NK-92 treated with Interleukin-12 subunit alpha and Interleukin-12 subunit beta, amount 100 ng/mL, for 24 hours (cell line): ENCODE measurements at regions not wholly inside any gene's neighbourhood (a gene's known extent, or its start where the extent isn't known, plus 50 kb on each side); places are given as distances from the start of the nearest gene placed in this dataset.

ENCODE experiments used
- DNase-seq: peaks from one replicate; lab custom pipeline; 2025; lab: John Stamatoyannopoulos, UW

DNA sequence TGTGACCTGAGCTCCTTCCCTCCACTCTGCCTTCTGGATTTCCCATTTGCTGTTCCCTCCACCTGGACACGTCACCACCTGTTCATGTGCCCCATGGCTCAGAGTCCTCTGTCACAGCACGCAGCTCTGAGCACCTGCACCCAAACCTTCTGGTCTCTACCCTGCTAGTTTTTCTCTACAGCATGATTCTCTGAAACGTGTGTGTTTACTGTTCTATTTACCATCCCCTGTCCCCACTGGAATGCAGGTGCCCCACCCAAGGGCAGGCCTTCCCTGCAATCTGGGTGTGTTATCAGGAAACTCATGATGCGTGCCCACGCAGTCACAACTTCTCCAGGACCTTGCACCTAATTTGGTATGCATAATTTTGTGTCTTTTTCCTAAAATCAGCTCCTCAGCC lies 284.4 kb upstream of the IGFBP3 start:
- DNase-seq: no peak

DNA sequence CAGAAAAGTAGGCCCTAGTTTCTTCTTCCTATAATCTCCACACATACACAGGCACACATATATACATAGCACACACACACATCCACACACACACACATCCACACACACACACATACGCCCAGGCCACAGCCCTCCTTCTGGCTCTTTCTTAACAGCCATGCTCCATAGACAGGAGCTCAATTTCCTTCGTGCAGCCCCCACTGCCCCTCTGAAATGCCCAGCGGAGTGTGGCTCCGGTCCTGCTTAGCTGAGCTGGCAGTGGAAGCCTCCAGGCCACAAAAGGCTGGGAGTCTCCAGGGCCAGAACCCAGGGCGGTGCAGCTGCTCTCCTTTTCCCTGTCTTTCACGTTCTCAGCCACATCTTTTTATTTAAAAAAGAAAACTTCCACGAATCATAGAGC lies 282.9 kb upstream of the IGFBP3 start:
- no peak for DNase-seq

DNA sequence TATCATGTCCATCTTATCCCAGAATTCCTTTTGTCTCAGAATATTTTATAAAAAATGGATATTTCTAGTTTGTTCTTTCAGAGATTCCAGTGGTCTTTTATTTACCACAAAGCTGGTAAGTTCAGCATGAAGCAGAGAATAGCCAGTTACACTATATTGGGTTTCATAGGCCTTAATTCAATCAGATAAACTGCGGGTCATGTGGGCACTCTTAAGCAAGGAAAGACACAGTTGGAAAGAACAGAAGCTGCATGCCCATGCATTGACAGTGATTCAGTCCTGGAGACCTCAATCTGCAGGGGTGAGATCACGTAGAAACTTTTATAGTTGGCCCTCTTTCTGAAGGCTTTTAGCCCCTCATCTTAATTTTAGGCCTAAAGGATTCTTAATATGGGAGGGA lies 281.3 kb upstream of the IGFBP3 start:
- no peak for DNase-seq

DNA sequence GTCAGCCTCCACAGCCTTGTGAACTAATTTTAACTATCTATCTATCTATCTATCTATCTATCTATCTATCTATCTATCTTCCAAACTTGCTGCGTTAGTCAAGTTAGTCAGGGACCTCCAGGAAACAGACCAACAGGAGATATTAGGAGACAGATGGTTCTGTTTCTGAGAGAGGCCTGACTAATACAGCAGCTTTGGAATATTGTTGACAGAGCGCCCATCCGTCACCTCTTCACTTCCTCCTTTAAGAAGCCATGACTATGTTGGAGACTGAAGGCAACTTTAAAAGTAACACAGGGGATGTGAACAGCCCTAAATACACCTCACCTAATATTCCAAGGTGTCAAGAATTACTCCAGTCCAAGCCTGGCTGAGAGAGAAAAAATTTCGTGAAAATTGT lies 280.9 kb upstream of the IGFBP3 start:
- no peak for DNase-seq

DNA sequence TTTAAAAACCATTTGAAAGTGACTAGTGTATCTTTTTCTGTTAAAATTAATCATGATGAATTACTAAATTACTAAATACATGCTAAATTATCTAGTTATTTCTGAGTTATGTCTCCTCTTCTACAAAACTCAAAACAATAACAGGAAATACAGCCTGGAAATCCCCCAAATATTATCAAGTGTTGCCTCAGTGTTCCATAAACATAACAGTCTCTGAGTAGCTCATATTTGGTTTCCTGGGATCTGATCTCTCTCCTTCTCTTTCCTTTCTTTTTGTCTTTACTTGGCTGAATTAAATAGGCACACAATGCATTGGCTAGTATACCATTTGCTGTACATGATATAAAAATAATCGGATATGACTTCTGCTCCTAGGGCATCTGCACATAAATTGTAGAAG lies 277.6 kb upstream of the IGFBP3 start:
- no peak for DNase-seq

DNA sequence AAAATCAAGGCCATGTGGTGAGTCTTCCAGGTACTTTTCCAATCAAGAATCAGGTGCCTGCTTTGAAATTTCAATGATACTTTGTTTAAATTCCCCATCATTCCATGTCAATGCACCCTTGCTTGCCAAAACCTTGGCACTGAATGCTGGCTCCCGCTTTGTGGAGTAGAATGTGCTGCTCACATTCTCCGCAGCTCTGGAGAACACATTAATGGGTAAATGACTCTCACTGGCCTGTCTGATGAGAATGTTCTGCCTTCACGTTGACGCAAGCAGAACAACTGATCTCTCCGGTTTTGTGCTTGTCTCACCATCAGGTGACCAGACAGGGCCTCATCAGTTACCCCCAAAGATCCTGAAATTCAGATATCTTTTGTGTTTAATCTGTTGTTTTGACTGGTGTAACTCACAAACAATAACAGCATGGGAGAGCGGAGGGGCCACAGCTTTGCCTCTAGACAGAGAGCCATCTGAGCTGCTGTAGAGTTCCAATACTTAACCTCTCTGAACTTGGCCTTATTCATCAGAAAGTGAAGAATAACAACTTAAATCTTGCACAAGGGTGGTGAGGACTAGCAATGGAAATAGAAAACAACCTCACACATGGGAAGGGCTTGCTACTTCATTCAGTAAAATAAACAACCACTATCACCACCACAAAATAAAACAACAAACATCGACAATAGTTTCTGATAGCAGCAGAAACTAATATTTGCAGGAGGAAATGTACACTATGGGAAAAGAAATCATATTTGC lies 276.9 kb upstream of the IGFBP3 start:
- DNase-seq: no peak

DNA sequence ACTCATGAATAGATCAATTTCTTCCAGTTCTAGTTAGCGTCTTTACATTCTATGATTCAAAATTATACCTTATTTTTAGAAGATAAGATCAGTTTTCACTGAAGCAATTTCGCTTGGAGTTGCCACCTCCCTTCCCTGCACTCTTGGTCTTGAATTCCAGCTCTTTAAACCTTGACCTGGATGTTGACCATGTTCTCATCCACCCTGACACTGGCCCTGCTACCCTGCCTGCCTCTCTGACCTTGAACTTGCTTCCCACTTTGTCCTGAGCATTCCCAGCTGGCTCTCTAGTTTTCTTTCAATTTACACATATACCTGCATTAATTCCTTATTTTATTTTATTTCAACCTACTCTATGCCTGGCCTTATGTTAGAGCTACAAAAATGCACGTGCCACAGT lies 274.9 kb upstream of the IGFBP3 start:
- no peak for DNase-seq

DNA sequence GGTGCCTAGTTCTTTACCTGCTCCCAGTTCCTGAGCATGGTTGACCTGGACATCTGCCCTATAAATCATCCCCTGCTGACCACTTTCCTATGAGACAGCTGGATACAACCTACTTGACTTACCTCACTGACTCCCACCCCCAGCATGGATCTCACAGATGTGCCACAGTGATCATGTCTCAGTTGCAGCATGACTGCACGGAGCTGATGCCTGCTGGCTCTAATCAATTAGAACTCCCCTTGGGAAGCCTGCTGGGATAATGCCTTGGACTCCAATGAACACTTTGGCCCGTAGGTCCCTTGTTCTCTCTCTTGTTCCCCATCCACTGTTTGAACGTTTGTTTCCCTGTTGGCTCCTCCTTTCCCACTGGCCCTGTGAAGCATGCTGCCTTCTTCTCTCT lies 271.2 kb upstream of the IGFBP3 start:
- no peak for DNase-seq

DNA sequence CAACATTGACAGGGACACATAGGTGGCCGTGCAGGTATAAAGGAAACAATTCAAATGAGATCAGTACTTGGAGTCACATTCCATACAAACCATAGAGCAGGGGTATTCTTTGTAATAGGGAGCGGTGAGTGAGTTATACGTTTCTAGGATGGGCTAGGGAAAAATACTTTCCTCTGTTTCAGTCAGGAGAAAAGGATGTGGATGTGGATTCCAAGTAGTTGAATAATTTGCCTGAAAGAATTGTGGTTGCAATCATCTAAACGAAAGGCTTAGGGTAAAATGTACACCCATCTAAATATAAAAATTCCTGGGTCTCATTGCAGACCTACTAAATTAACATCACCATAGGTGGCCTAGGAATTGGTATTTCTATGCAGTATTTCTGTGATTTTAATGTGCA lies 270.7 kb upstream of the IGFBP3 start:
- DNase-seq: no peak

DNA sequence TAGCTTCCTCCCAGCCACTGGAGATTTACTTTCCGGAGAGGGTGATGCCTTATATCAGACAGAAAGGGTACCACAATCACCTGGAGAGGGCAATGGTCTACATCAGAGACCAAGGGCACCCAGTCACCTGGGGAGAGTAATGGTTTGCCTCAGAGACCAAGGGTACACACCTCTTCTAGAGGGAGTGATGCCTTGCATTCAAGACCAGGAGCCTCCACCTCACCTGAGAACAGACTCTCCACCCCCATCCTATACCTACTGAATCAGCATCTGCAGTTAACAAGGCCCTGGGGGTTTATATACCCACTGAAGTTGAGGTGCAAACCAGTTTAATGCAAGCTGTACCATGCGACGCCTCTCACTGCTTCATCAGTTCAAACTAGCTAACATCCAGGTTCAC lies 270.2 kb upstream of the IGFBP3 start:
- no peak for DNase-seq

DNA sequence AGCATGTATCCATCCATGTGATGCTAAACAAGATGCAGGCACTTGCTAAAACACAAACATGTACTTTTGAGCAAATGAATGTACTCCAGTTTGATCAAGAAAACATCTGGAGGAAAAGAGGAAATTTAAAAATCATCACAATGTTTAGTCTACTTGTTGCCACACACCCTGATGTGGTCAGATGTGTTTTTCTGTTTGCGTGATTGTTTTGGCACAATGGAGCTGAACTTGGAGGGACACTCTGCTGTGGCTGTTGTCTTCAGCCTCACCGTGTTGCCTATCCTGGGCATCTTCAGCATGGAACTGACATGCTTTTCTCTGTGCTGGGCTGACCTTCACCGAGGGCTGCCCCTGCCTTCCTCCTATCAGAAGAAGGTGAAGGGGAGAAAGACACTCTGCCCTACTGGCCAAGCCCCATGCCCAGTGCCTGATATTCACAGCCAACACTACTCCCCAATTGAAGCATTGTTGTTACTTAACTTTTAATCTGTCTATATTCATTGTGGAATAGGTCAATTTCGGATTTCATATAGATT lies 268.3 kb upstream of the IGFBP3 start:
- DNase-seq: no peak

DNA sequence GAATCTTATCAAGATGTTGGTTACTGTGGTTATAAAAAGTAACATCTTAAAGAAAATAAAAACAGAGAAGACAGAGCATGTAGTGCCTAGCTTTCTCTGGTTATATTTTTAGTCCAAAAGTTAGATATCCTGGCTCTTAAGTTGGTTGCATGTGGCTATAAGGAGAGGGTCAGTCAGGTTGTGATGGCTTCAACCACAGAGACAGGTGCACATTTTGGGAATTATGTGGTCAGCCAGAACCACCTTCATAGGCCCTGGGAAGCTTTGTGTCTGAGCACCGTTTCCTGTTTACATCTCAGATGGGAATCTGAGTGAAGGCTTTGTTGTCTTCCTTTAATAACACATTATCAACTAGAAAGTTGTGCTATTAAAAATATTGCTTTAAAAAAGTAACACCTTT lies 265.1 kb upstream of the IGFBP3 start:
- DNase-seq: no peak

DNA sequence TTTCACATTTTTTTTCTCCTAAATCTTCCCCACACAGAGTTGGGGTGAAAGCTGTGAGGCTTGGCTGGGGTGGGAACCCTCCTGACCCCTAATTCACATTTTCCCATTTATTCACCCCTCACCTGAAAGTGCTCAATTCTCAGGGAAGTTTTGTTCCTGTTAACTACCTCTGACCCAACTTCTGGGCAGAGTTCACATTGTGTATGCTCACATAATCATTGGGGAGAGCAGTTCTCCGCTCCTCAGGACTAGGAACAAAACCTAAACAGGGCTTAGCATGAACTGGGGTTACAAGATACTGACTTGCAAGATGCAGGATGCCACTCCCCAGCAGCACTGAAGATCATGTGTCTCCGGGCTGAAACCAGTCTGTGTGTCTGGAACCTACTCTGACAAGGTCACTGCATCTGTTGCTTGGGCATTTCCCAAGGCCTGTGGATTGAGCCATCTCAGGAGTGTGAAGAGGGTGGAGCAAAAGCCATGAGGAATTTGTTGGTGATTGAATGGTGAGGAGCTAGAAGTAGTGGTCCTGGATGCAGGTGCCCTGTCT lies 258.1 kb upstream of the IGFBP3 start:
- DNase-seq: no peak

DNA sequence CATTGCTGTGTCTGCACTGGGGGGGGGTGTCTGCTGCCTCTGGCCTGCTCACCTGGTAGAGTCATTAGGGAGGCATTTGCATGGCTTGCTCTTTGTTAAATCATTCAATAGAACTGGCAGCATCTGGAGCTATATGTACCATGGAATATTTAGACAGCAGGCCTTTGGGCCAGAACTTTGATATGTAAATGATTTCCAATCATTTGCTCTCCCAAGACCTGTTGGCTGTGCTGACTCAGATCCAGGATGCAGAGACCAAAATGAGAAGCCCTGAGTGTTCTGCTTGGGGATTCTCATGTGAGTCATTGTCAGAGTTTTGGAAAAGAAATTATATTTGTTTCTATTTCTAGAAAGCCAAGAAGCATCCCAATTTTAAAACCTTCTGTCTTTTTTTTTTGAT lies 257.6 kb upstream of the IGFBP3 start:
- DNase-seq: no peak

DNA sequence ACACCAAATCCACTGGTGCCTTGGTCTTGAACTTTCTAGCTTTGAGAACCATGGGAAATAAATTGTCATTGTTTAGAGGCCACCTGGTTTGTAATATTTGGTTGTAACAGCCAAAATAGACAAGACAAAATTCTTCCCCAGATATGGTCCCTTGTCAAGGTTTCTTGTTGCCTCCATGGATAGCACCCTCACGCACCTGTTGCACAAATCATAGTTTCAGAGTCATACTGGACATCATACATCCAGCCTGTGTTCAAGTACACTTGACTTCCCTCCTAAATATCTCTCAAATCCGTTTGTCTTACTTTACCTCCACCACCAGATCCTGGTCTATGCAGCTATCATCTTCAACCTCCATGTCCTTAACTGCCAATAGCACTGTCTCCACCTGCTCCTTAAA lies 256.7 kb upstream of the IGFBP3 start:
- no peak for DNase-seq

DNA sequence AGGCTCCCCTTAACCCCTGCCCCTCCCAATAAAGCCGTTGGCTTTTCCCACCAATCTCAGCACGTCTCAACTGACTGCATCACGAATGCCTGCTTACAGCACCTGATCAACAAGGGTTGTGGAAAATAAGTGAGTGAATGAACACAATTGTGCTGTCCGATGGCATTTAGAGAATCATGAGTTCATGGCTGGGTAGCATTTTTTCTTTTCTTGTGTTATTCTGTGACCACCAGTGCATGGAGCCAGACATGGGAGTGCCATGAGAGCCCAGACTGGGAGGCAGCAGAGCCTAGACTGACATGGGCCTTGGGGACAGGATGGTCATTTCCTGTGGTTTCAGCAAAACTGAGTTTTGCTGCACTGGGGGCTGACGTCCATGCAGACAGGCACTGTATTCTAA lies 254.1 kb upstream of the IGFBP3 start:
- DNase-seq: no peak

DNA sequence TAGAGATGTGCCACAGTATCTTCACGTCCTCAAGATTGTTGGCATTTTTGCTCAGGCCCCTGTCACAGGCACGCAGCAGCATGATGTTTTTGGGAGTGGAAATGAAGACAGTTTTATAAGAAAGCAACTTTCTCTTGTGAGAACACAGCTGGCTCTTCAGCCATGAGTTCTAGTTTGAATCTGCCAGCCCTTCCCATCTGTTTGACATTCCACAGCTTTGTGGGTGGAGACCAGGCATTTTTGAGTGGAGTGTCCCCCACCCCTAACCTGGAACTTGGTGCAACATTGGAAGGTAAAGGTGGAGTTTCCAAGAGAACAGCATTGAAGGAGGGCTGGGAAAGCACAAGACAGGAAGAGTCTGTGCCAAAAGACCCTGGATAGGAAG lies 253.1 kb upstream of the IGFBP3 start:
- no peak for DNase-seq

DNA sequence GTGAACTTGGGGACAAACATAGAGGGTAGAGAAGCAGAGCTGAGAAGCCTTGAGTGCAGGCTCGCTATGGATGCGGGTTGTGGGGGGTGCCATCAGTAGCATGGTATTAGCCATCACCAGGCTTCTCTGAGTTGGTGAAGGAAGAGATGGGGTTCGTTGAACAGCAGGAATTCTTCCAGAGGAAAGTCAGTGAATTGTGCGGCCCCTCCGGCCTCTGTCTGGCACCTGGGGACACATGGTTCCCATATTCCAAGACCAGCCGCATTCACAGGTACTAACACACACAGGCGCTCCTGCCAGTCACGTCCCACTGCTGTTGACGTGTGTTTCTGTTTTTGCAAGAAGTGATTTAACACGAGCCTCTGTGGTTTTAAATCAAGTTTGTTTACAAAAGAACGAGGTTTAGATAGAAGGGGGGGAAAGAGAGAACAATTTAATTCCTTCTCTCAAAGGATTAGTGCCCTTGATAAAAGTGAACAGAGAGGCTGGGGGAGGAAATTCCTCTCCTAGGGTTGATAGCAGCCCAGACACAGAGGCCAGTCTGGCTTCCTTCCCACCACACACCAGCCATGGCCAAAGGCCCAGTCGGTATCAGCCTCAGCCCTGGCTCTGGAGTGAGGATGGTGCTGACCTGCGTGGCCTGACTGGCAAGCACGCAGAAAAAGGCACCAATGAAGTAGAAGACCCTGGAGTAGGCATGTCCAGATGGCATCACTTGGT lies 252.6 kb upstream of the IGFBP3 start:
- no peak for DNase-seq

DNA sequence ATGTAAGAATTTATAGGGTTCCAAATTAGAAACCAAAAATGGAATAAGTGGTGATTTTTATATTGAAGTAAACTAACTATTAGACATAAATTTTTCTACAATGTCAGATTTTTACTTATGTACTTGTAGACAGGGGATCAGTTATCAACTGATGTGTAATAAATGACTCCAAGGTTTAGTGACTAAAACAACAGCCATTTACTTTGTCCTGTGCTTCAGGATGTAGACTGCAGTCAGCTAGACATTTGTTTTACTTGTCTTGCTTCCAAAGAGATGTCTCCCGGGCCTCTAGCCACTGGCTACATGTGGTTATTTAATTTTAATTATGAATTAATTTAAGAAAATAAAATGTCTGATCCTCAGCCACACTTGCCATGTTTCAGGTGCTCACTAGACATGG lies 249.7 kb upstream of the IGFBP3 start:
- no peak for DNase-seq

DNA sequence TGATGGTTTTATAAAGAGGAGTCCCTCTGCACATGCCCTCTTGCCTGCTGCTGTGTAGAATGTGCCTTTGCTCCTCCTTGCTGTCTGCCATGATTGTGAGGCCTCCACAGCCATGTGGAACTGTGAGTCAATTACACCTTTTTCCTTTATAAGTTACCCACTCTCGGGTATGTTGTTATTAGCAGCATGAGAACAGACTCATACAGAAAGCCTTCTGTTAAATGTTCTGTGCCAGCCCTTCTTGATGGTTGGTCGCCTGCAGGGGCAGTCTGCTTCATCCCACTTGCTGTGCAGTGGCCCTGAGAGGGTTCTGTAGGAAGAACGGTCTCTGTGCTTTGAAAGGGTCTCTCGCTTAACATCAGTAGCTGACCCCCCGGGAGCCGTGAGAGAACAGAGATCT lies 248.9 kb upstream of the IGFBP3 start:
- DNase-seq: no peak

DNA sequence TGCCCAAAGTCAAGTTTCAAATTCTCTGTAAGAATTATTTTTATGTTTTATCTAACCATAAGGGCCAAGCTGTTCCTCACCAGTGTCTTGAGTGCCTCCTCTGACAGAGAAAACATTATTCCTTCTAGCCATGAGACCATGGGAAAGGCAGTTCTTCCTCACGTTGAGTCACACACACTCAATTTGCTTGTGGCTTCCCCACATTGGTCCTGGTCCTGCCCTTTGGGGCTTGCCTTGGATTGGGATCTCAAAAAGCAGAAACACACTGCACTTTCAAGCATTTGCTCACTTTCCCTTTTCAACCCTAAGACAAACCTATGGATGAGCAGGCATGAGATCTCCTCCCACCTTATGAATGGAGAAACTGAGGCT lies 248.3 kb upstream of the IGFBP3 start:
- no peak for DNase-seq

DNA sequence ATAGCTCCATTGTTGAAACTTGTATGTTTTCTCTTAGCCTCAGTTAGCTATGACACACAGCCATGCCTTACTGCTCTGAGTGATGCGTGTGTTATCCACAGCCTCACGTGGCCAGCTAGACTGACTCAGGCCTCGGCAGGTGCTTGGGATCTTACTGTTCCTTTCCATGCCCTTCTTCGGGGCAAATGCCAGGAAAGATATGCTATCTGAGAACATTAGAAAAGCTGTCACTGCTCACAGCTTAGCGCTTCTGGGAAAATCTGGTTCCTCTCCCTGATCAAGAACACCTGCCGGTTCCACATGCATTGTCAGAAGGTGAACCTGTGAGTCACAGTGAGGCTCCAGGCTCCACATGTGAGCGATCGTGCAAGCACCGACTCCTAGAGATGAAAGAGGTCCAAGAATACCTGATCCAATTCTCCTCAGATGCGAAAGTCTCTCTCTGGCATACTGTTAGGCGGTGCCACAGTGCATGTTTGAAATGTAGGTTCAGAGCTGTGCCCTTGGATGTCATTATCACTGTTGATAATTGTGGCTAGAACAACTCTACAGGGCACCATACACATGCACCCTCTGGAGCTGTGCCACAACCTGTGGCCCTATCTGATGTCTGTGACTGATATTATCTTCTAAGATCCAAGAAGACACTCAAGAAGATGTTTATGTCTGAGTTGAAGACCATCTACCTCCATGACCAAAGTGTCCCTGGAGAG lies 247.8 kb upstream of the IGFBP3 start:
- DNase-seq: no peak

DNA sequence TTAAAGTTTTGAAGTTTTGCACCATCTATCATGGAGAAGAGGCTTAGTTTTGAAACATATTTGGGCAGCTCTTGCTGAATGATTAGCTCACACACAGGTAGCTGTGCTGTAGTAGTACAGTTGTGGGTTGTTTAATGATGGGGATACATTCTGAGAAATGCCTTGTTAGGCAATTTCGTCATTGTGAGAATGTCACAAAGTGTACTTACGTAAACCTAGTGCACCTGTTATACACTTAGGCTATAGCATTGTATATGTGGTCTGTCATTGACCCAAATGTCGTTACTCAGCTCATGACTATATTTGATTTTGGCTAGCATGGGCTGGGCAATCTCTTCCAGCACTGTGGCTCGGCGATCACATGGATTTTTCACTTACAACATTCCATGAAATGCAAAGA lies 247.2 kb upstream of the IGFBP3 start:
- no peak for DNase-seq
